NCI-H446 treated with DMSO at 0.1 percent for 48 hours (cell line): ENCODE measurements at regions not wholly inside any gene's neighbourhood (a gene's known extent, or its start where the extent isn't known, plus 50 kb on each side); places are given as distances from the start of the nearest gene placed in this dataset.
"Not testable (repeated sequence)": the region's sequence is repeated elsewhere in the genome, so short reads cannot be mapped to it uniquely, and the experiment has no call there.

Experiments used
- DNase-seq: peaks from one replicate; lab custom pipeline; 2025; lab: John Stamatoyannopoulos, UW

DNA sequence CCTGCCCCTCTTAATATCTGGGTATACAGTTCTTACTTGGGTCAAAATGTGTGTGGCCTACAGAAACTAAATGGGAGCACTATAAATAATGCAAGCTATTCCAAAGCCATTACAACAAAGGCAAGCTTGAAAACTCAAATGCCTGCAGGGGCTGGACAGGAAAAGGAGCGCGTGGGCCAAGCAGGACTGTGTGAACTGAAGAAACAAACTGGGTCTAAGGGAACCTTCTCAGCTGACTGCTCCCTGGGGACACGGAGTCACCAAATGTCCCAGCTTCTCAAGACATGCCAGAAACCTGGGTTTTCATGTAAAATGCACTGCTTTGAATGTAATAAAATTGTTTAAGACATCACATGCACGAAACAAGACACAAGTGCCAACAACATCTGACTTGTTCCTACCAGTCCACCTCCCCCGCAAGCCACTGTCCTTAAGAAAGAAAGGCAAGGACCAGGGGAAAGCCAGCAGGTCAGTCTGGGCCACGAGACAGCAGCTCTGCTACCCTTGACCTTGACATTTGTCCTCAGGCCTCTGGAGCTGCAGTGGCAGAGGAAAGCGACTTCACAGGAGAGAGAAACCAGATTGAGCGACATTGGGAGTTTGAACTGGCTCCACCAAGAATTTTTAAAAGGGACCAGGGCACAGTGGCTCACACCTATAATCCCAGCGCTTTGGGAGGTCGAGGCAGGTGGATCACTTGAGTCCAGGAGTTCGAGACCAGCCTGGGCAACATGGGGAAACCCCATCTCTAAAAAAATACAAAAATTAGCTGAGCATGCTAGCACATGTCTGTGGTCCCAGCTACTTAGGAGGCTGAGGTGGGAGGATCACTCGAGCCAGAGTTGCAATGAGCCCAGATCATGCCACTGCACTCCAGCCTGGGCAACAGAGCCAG is 89.7 kb upstream of the SH3BP4 start:
- no peak for DNase-seq

DNA sequence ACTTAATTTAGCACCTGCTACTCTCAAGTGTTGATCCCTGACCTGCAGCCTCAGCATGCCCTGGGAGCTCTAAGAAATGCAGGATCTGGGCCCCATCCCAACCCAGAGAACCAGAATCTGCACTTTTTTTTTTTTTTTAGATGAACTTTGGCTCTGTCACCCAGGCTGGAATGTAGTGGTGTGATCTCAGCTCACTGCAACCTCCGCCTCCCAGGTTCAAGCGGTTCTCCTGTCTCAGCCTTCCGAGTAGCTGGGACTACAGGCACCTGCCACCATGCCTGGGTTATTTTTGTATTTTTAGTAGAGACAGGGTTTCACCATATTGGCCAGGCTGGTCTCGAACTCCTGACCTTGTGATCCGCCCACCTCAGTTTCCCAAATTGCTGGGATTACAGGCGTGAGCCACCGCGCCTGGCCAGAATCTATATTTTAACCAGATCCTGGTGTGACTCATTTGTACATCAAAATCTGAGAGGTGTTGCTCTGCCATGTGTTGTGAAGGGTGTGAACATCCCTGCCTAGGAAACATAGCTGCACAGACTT is 92.4 kb upstream of the SH3BP4 start:
- DNase-seq = not testable (repeated sequence)

DNA sequence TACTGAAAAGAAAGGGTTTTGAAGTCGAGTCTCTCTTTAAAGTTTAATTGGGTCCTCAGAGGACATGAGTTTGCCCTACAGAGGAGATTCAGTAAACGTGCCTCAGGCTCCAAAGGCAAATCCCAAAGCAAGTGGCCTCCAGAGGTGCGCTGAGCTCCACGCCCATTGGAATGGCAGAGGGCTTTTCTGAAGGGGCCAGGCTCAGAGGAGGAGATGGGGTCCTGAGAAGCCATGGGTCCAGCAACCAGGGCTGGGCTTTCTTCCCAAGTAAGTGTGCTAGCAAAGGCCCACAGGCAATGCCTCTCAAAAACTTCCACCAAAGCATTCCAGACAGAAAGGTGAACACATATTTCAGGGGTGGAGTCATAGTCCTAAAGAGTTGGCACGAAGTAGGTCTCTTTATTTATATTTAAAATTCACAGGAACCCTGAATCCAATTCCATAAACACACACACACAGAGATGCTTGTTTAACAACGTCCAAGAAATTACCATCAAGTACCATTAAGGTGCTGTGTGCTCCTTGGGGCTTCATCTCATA is 93.0 kb upstream of the SH3BP4 start:
- DNase-seq = no peak

DNA sequence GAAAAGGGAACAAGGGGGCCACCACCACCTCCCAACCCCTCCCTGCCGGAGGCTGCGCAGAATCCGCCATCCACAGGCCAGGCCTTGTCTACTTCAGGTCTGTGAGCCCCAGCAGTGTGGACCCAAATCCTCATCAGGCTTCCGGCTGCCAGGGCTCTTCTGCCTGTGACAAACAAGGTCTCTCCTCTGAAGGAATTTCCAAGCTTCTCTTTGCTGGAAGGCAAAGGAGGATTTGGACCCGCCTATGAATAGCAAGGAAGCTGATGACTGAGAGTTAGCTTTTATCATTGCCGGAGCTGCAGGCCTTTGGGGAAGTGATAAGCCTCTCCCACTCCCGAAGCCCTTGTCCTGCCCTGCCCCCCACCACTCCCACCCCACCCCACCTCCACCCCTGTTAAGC is 93.7 kb upstream of the SH3BP4 start:
- DNase-seq = no peak

DNA sequence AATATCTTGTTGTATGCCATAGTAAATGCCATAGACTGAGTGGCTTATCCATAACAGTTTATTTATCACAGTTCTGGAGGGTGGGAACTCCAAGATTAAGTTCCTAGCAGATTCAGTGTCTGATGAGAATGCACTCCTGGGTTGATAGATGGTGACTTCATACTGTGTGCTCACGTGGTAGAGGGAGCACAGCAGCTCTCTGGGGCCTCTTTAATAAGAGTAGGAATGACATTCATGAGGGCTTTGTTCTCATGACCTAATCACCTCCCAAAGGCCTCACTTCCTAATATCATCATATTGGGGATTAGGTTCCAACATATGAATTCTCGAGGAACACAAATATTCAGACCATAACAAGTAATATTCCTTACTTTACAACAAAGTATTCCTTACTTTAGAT is 98.1 kb upstream of the SH3BP4 start:
- no peak for DNase-seq

DNA sequence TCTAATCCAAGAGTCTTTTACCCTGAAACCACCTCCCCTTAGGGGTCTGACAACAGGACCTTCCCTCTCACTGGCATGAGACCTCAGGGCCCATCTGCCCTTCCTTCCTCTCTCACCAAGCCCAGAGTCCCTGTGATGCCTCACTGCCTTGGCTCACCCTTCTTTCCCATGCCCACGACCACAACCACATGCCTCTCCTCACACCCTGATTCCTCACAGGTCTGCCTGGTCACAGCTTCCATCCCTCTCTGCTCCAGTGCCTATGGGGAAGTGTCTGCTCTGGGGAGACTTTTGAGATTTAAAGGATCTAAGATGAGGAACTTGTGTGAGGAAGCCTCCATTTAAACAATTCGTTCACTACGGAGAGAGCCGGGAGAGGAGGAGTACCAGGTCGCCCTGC is 98.9 kb upstream of the SH3BP4 start:
- DNase-seq = no peak

DNA sequence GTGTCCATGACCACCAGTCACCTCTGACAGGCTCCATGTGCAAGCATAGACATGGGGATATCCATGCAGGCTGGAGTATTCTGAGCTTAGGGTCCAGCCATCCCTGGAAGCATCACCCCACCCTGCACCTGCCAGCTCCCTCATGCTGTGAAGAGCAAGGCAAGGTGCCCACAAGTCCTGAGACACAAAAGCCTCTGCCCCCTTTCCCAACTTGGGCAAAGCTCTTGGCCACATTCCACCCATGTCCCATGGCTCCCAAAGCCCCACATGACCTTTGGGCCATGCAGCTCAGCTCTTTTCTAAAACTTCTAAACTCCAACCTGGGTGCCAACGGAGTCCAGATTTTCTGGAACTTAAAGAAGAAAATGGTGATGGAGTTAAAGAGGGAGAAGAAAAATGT is 99.8 kb upstream of the SH3BP4 start:
- no peak for DNase-seq

DNA sequence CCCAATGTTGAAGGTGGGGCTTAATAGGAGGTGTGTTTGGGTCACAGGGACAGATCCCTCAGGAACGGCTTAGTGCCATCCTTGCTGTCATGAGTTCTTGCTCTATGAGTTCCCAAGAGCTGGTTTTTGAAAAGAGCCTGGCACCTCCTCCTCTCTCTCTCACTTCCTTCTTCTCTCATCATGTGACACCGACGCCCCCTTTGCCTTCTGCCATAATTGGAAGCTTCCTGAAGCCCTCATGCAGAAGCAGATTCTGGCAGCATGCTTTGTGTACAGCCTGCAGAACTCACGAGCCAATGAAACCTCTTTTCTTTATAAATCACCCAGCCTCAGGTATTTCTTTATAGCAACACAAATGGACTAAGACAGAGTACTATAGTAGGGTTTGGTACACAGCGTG is 100.4 kb upstream of the SH3BP4 start:
- DNase-seq = no peak

DNA sequence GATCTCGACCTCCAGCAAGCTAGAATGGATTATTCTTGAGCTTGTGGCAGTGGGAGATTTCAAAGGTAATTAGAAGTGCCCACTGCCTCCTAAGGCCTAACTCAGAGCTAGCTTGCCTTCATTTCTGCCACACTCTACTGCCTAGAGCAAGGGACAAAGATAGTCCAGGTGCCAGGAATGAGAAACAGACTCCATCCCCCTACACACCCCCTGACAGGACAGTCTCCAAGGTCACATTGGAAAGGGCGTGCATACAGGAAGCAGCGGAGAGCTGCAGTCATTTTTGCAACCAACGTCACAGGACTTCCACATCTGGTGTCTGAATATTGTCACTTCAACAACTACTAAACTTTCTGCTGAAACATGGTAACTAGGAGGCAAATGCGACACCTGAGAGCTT is 101.0 kb upstream of the SH3BP4 start:
- no peak for DNase-seq

DNA sequence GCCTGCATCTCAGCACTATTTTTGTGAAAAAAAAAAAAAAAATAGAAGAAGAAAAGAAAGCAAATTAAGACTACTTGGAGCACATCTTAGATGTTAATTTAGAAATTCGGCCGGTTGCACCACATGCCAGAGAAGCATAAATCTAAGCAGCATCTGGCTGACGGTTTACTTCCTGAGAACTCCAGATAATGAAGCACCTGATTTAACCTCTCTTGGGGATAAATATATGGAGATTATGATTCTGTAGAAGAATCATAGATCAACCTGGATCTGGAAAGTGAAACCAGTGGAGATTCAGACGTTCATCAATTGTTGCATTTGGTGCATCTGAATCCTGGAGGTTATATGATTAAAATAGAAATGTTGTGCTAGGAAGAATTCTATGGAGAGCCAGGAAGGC is 102.1 kb upstream of the SH3BP4 start:
- DNase-seq = no peak

DNA sequence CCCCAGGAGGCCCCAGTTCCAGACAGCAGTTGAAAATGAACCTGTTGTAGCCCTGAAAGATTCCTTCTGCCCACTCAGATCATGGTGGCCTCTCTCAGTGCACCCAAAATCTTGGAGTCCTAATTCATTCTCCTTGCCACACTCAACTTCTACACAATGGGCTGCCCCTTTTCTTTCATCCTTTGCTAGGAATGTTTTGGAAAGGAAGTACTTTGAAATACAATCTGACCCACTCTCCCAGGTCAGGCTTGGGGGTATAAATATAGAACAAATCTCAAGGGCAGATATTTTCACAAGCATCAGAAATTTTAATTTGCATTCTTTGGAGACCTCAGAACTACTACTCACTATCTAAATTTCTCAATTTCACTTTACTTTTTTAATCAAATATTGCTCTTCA is 103.2 kb upstream of the SH3BP4 start:
- no peak for DNase-seq

DNA sequence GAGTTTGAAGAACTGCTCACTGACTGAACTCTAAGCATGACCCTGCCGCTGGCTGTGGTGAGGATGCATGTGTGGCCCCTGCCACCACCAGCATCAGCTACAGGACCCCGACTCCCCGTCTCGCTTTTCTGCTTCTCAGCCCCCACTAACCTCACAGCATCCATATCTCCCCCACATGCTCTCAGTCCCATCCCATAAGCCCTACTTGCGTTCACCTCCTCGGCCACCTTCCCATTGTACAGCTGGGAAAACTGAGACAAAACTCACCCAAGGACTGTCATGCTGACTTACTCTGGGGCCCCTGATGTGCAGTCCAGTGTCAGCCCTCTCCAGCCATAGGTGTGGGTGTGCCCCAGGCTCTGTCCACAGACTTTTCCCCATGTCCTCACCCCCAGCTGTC is 104.2 kb upstream of the SH3BP4 start:
- DNase-seq = no peak

DNA sequence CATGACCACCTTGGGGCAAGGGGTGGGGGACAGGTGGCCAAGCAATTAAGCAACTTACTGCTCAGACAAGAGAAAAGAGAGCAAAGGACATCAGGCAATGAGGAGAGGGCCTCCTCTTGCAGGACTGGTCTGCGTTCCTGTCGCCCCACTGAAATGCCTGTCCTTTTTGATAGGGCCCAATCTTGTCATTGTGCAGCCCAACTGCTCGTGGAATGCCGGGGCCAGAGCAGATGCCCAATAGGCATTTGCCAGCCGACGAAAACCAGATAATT is 104.5 kb upstream of the SH3BP4 start:
- no peak for DNase-seq

DNA sequence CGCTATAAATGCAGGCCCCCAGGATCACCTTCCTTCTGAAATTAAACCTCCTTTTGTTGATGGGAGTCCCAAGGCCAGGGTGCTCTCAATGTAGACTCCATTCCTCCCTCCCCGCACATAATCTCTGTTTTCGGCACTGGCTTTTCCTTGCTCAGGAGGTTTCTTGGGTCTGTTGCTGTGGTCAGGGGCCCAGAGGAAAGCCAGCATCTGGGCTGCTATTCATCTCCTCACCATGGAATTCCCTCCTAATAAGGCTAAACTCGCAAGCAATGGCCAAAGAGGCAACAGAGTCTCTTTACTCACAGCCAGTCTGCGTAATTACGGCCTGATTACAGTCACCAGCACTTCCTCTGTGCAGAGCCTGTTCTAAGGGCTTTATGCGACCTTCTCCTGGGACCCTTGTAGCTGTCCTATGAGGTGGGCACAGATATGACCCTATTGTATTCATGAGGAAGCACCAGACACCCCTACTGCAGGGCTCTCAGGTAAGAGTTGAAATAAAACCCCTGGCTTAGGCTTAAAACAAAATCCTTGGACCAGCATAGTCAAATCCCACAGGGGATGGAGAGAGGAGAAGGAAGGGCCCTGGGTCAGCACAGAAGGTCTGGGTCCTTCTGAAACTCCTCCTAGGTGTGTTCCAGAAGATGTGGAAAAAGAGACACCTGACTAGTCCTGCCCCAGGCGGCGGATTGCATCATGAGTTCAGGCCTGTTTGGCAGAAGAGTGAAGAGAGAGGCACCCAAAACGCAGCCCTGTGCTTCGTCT is 105.0 kb upstream of the SH3BP4 start:
- no peak for DNase-seq

DNA sequence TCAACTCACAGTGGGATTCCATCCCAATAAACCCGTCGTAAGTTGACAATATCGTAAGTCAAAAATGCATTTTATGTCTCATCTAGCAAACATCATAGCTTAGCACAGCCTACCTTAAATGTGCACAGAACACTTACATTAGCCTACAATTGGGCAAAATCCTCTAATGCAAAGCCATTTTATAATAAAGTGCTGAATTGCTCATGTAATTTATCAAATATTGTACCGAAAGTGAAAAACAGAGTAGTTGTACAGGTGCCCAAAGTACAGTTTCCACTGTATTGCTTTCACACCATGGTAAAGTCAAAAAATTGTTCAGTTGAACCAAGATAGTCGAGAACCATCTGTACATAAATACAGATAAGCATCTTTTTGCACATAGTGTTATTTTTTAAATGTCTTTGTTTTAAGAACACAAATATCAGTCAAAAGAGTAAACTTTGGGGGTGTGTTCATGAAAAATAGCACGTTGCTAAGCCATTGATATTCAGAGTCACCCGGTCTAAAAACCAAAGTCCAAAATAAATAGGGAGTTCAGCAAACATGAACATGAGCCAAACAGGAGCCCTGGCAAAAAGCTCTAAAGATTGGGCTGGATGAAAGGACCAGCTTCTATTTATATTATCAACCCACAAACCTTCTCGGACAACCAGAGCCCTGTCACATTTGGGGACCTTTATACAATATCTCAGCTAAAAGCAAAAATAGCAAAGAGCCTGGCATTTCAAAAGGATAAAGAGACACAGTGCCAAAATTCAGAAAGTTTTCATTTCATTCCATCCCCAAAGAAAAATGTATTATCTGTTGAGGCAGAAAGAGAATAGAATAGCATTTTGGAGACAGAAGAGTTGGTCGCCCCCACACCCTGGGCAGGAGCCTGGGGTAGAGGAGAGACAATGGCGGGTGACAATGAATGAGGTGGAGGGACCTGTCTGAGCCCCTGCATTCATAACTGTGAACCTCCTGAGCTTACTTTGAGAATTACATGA is 105.9 kb upstream of the SH3BP4 start:
- no peak for DNase-seq

DNA sequence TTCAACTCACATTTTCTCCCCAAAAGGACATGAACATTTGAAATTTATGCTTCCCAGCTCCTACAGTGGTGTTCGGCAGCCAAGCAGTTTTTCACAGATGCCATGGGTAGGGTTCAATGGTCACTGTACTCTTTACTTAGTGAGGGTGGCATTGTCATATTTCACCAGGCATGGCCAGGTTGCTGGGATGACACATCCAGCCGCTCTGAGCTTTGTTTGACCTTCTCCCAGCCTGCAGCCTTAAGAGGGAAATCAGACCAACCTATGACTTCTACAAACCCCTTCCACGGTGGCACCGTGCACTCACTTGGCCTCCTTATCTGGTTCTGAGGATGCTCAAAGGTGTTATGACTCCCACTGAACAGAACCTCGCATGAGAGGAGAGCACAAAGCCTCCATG is 108.4 kb upstream of the SH3BP4 start:
- no peak for DNase-seq

DNA sequence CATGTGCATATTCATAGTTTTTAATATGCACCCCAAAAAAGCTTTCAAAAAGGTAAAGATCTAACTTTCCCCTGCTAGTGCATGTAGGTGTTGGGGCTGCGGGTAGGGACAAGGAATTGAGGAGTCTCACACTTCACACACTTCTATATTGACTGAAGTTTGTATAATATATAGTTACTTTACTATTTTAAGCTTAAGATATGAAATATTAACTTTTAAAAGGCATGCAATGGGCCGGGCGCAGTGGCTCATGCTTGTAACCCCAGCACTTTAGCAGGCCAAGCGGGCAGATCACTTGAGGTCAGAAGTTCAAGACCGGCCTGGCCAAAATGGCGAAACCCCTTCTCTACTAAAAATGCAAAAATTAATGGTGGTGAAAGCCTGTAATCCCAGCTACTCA is 109.1 kb upstream of the SH3BP4 start:
- no peak for DNase-seq

DNA sequence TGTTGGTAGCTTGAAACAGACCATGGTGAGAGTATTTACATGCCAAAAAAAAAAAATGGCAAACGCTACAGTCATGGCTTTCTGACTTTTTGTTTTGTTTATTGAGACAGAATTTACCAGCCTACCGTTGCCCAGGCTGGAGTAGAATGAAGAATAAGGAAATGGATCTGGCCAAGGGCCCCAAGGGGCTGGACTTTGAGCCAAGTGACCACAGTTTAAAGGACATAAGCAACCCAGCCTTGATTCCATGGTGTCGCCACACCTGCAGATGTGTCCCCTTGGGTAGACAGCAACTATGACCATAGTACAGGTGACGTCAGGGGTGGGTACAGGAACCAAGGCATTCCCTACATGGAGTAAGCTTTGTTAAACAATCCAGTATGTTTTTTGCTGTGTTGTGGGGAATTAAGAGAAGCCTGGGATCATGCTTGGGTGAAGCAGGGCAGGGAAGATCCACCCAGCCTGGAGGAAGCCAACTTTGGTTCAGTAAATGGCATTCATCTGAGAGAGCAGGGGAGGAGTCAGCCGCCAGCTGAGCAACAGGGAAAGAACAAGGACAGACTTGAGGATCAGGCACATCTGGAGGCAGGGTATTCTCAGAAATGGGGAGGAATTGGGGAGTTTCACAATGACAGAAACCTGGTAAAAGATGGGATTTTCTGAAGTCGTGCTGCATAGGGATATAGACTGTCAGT is 110.3 kb upstream of the SH3BP4 start:
- no peak for DNase-seq

DNA sequence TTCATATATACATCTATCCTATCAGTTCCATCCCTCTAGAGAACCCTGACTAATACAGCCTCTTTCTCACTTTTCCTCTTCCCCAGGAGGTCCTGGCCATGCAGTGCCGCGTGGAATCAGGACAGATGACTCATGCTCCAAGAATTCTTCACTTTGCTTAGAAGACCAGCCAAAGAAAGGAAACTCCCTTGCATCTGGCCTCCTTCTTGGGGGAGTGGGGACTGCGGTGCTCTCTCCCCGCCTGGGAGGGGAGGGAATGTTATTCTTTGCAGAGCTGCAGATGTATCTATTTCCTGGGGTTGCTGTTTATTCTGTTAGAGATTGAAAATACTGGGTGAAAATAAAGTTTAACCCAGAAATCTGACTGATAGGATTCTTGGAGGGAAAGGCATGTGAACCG is 111.5 kb upstream of the SH3BP4 start:
- DNase-seq = peak; percentile 55

DNA sequence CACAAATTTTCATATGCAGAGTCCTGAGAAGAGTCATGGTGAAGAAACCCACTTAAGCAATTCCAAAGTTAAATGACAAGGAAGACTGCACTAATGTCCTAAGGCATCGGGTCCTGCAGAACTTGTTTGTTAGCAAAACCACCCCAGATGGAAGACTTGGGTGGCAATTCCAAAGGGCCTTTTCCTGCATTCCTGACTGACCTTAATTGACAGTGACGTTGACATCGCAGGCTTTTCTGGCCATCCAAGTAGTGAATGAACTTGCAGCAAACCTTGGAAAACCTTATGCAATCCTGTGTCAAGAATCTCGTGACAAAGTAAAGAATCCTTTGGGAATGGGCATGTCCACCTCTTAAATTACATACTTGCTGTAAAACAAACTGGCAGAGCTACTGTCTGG is 112.5 kb upstream of the SH3BP4 start:
- no peak for DNase-seq

DNA sequence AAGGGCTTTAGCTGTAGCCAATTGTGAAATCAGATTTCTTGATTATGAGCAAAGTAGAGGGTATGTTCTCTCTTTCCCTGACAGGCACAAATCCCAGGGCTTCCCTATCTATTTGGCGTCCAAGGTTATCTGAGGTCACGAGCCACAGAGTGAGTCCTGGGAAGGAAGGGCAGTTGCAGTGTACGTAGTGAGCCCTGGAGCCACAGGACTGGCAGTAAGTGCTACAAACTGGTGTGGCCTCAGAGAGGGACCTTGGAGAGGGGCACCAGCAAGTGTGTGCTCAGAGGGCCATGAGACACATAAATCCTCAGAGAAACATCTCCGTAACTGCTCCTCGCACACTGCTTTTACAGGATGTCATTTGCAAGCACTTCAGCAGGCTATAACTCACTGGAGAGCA is 115.5 kb upstream of the SH3BP4 start:
- DNase-seq = no peak
